ENCODE measurements at regions not wholly inside any gene's neighbourhood (a gene's known extent, or its start where the extent isn't known, plus 50 kb on each side); places are given as distances from the start of the nearest gene placed in this dataset.

GRCh38 chr4:184932343-184932742 lies 85.9 kb upstream of the HELT start:
- no peak for TF ChIP-seq USF1 (CRISPR knock-in tag; IDR thresholded peaks at IDR 0.05)
- no peak for TF ChIP-seq ATF2 (CRISPR knock-in tag; IDR thresholded peaks at IDR 0.05)
- no peak for TF ChIP-seq EZH2 (IDR thresholded peaks at IDR 0.05; ENCODE audit: borderline replicate concordance, low read depth, low read length)
- no peak for TF ChIP-seq SMAD3 (CRISPR knock-in tag; conservative IDR thresholded peaks at IDR 0.05)
- no peak for TF ChIP-seq ZNF444 (CRISPR knock-in tag; IDR thresholded peaks at IDR 0.05)
- no peak for TF ChIP-seq ZNF354B (CRISPR knock-in tag; IDR thresholded peaks at IDR 0.05)

Measured in K562 (cell line).